Esophagus muscularis mucosa (tissue), 4 donors: ENCODE measurements at regions not wholly inside any gene's neighbourhood (a gene's known extent, or its start where the extent isn't known, plus 50 kb on each side); places are given as distances from the start of the nearest gene placed in this dataset.

Source experiments
- DNase-seq: peaks from one replicate; pipeline ENCODE4 v3.0.0-alpha.2; 2017; ENCODE audit errors: extremely low spot score
- H3K27ac ChIP-seq, 4 donors: fragments of 200-600 bp; sonication (generic); replicated peaks in 1 of 4; 1 replicate in 3 of 4; 2 replicates in 1 of 4; pipeline ENCODE4 v1.5.1; 2016 to 2019; ENCODE audit warnings: mild to moderate bottlenecking in 1 of 4
- H3K27me3 ChIP-seq, 4 donors: fragments of 200-600 bp; sonication (generic); one replicate each; pipeline versions ENCODE4 v1.5.1 to v1.6.0; 2016 to 2019
- H3K36me3 ChIP-seq, 4 donors: fragments of 200-600 bp; sonication (generic); one replicate each; pipeline ENCODE4 v1.5.1; 2016 to 2019
- H3K4me1 ChIP-seq, 4 donors: fragments of 200-600 bp; sonication (generic); one replicate each; pipeline ENCODE4 v1.5.1; 2016 to 2019
- H3K4me3 ChIP-seq, 4 donors: fragments of 200-600 bp; sonication (generic); 1 replicate in 2 of 4; 2 replicates in 2 of 4; pipeline ENCODE4 v1.5.1; 2016 to 2019; ENCODE audit warnings: mild to moderate bottlenecking in 4 of 4, moderate library complexity in 1 of 4
- H3K9me3 ChIP-seq, 4 donors: fragments of 200-600 bp; sonication (generic); 1 replicate in 3 of 4; 2 replicates in 1 of 4; pipeline ENCODE4 v1.5.1; 2016 to 2019
- CTCF ChIP-seq, 3 experiments: fragments of 200-600 bp in 2 of 3; fragments of 450-650 bp in 1 of 3; sonication (generic) in 2 of 3; IDR thresholded peaks; one replicate each; pipeline ENCODE4 v1.5.1; 2017 to 2019; ENCODE audit warnings: antibody characterized with exemption in 3 of 3, mild to moderate bottlenecking in 2 of 3, moderate library complexity in 1 of 3
- EP300 ChIP-seq: sonication (generic); formaldehyde crosslinking; IDR thresholded peaks from one replicate; pipeline ENCODE4 v1.6.1; 2017; ENCODE audit warnings: antibody characterized with exemption
- POLR2A ChIP-seq: fragments of 450-650 bp; IDR thresholded peaks from one replicate; pipeline ENCODE4 v1.6.1; 2017; ENCODE audit warnings: antibody characterized with exemption, moderate library complexity, mild to moderate bottlenecking, low read depth
- POLR2AphosphoS5 ChIP-seq, 2 donors: sonication (generic); formaldehyde crosslinking; IDR thresholded peaks; one replicate each; pipeline ENCODE4 v1.6.1; 2017; ENCODE audit warnings: antibody characterized with exemption in 2 of 2
- WGBS: methylation state at CpG from one replicate; pipeline ENCODE4 v1.1.5; 2018; 5-methylcytosine and 5-hydroxymethylcytosine counted together
- intact Hi-C: fragments of 100-400 bp; cut with DNase I; formaldehyde crosslinking; loops from one replicate; pipeline ENCODE4 v1.15.1; 2023

GRCh38 chr22:49528420-49528720, 299.3 kb downstream of the BRD1 start:
- DNase-seq = no peak
- Histone ChIP-seq H3K9me3 (no peaks in the 10 kb centered on the region), H3K36me3 (no peaks in the 10 kb centered on the region), H3K27me3 (peaks cover 0 to 82% (median 0%) of the 10 kb centered on the region in 4 donors), H3K27ac (no peak overlapping the region), H3K4me1 (no peaks in the 10 kb centered on the region), H3K4me3 (no peak overlapping the region)
- TF ChIP-seq EP300 (no peak), POLR2AphosphoS5 (IDR thresholded peaks at IDR 0.05) (no peak), CTCF (IDR thresholded peaks at IDR 0.05) (no peak), POLR2A (no peak)
- intact Hi-C loops = no loop called here
- WGBS = 76% methylated on average over 6 of the region's 6 CpGs

GRCh38 chr22:49527611-49528419, 299.9 kb downstream of the BRD1 start:
- WGBS = 60% methylated on average over 12 of the region's 17 CpGs
- H3K36me3 ChIP-seq = no peaks in the 10 kb centered on the region
- intact Hi-C loops = no loop called here

GRCh38 chr22:49525801-49526535, 301.7 kb downstream of the BRD1 start:
- peaks cover 0 to 3% (median 0%) of the 10 kb centered on the region in 4 donors for H3K9me3 ChIP-seq
- intact Hi-C loops = no loop called here
- H3K4me3 ChIP-seq = no peak overlapping the region
- no peak overlapping the region for H3K27ac ChIP-seq
- H3K36me3 ChIP-seq = no peaks in the 10 kb centered on the region
- DNase-seq = no peak
- H3K4me1 ChIP-seq = no peaks in the 10 kb centered on the region
- peaks cover 0 to 86% (median 4%) of the 10 kb centered on the region in 4 donors for H3K27me3 ChIP-seq
- TF ChIP-seq POLR2AphosphoS5 (IDR thresholded peaks at IDR 0.05) (no peak), POLR2A (no peak), EP300 (no peak), CTCF (IDR thresholded peaks at IDR 0.05) (no peak)
- WGBS = 73% methylated on average over 13 of the region's 14 CpGs

More at GRCh38 chr22:49527611-49528419, 299.9 kb downstream of the BRD1 start:
- H3K27ac ChIP-seq = no peak overlapping the region
- peaks cover 0 to 82% (median 0%) of the 10 kb centered on the region in 4 donors for H3K27me3 ChIP-seq
- DNase-seq = no peak
- TF ChIP-seq POLR2A (no peak), CTCF (IDR thresholded peaks at IDR 0.05) (no peak), EP300 (no peak), POLR2AphosphoS5 (IDR thresholded peaks at IDR 0.05) (no peak)
- no peaks in the 10 kb centered on the region for H3K9me3 ChIP-seq
- no peaks in the 10 kb centered on the region for H3K4me1 ChIP-seq
- H3K4me3 ChIP-seq = no peak overlapping the region

- H3K4me3 ChIP-seq = no peak overlapping the region
- no peaks in the 10 kb centered on the region for H3K36me3 ChIP-seq
- H3K4me1 ChIP-seq = no peaks in the 10 kb centered on the region
- H3K27me3 ChIP-seq = peaks cover 0 to 88% (median 4%) of the 10 kb centered on the region in 4 donors
- DNase-seq = no peak
- H3K9me3 ChIP-seq = peaks cover 0 to 9% (median 5%) of the 10 kb centered on the region in 4 donors
- WGBS = 73% methylated on average over 6 of the region's 9 CpGs
- intact Hi-C loops = no loop called here
- TF ChIP-seq POLR2A (no peak), EP300 (no peak), CTCF (IDR thresholded peaks at IDR 0.05) (no peak)
- no peak overlapping the region for H3K27ac ChIP-seq
Measured at GRCh38 chr22:49525360-49525759, 302.3 kb downstream of the BRD1 start.
